Rectal smooth muscle tissue (tissue), 1 donor: ENCODE measurements at regions not wholly inside any gene's neighbourhood (a gene's known extent, or its start where the extent isn't known, plus 50 kb on each side); places are given as distances from the start of the nearest gene placed in this dataset.

Source experiments
- H3K27ac ChIP-seq: one replicate; pipeline ENCODE4 v1.7.0; 2013; ENCODE audit warnings: low read depth, low read length, inconsistent platforms
- H3K27me3 ChIP-seq: one replicate; pipeline ENCODE4 v1.7.0; 2013; ENCODE audit warnings: low read length; ENCODE audit not compliant: control insufficient read depth, insufficient read depth
- H3K36me3 ChIP-seq: one replicate; pipeline ENCODE4 v1.7.0; 2013; ENCODE audit warnings: low read length; ENCODE audit not compliant: control insufficient read depth, insufficient read depth
- H3K4me1 ChIP-seq: one replicate; pipeline ENCODE4 v1.7.0; 2013; ENCODE audit warnings: low read length; ENCODE audit not compliant: control insufficient read depth, insufficient read depth
- H3K4me3 ChIP-seq: one replicate; pipeline ENCODE4 v1.7.0; 2013; ENCODE audit warnings: low read length
- H3K9ac ChIP-seq: one replicate; pipeline ENCODE4 v1.7.0; 2013; ENCODE audit warnings: low read length

DNA sequence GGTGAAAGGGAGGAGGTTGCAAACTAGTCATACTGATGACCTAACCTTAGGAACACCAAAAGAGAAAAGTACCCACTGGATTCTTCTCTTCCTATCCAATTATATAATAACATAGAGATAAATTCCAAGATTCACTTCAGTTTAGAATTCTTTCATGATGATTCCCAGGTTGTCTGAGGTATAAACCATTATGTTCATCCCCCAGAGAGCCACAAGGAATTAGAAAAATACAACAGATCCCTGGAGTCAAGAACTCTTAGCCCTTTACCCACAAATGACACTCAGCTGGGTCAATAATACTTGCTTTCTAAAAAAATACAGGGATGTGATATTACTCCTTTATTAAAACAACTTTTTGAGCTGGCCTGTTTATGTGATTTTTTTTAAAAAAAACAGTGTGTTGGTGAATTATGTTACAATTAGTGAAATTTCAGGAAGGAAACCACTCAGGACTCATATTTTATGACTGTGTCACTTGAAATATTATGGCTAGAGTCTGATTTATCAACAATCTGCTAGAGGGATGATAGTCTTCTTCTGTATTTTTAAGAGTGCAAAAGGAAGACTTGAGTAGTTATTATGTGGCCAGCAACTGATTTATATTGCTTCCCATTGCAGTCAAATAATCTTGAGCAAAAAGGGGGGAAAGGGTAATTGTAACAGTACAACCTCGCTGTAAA is 338.2 kb downstream of the NFIB start:
- H3K9ac ChIP-seq, result no peak overlapping the region
- no peaks in the 10 kb centered on the region for H3K4me1 ChIP-seq
- no peaks in the 10 kb centered on the region for H3K36me3 ChIP-seq
- H3K27me3 ChIP-seq, result no peaks in the 10 kb centered on the region
- no peak overlapping the region for H3K4me3 ChIP-seq
- H3K27ac ChIP-seq, result no peak overlapping the region

DNA sequence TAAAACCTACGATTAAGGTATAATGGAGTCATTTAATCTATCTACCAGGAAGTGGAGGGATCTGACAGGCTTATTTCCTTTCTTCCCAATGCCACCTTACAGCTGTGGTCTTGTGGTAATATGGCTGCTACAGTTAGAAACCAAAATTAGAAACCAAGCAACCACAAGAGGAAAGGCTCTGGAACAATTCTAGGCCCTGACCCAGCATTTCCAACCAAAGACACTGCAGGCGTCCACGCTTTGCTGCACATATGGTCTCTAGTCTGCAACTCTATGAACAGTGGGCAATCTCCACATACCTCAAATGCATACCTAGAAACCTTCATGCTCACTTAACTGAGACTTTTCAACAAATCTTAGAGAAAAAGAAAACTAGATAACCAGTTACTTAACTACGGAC is 339.1 kb downstream of the NFIB start:
- Histone ChIP-seq H3K9ac (no peak overlapping the region), H3K36me3 (no peaks in the 10 kb centered on the region), H3K27me3 (no peaks in the 10 kb centered on the region), H3K4me3 (no peak overlapping the region), H3K27ac (no peak overlapping the region), H3K4me1 (no peaks in the 10 kb centered on the region)

DNA sequence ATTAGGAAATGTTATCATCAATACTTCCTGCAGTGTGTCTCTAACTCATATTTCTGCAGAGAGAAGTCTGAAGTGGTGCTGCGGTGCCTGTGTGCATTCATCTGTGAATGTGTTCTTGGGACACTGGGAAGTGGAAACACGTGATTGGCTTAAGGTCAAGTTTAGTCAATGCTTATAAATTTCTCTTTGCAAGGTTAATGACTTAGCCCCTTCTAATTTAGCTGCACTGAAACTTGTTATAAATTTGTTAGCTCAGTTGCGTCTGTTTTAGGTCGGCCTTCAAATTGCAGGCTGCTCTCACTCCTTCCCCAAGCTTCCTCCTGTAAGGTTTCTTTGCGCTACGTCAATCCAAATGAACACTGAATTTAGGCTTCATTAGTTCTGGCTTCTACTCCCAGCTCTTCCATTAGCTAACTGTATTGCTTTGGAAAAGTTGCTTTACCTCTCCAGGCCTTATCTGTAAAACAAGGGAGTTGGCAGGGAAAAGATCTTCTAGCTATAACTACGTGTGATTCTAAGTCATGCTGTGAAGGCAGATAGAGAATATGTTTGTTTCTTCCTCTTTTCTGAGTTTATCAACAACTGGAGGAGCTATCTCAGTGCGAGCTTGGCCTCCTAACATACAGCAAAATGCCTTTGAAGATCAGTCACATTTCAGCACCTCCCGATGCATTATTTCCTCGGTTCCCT is 341.8 kb downstream of the NFIB start:
- no peaks in the 10 kb centered on the region for H3K4me1 ChIP-seq
- no peak overlapping the region for H3K27ac ChIP-seq
- no peaks in the 10 kb centered on the region for H3K27me3 ChIP-seq
- no peak overlapping the region for H3K9ac ChIP-seq
- H3K4me3 ChIP-seq, result no peak overlapping the region
- H3K36me3 ChIP-seq, result no peaks in the 10 kb centered on the region

DNA sequence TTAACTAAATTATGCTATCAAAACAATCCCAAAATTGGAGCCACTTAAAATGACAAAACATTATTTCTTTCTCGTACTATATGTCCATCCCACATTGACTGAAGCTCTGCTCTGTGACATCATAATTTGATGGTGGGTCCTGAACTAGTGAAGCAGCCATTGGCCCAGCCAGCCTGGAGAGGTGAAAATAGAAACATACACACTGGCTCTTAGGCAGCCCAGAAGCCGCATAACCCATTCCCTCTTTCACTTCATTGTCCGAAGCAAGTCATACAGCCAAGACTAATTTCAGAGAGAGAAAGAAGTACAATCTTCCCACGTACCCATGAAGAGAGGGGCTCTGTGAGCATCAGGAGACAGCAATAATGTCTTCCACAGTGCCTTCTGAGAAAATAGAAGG is 342.5 kb downstream of the NFIB start:
- no peak overlapping the region for H3K27ac ChIP-seq
- no peak overlapping the region for H3K4me3 ChIP-seq
- no peak overlapping the region for H3K9ac ChIP-seq
- no peaks in the 10 kb centered on the region for H3K4me1 ChIP-seq
- no peaks in the 10 kb centered on the region for H3K27me3 ChIP-seq
- no peaks in the 10 kb centered on the region for H3K36me3 ChIP-seq

DNA sequence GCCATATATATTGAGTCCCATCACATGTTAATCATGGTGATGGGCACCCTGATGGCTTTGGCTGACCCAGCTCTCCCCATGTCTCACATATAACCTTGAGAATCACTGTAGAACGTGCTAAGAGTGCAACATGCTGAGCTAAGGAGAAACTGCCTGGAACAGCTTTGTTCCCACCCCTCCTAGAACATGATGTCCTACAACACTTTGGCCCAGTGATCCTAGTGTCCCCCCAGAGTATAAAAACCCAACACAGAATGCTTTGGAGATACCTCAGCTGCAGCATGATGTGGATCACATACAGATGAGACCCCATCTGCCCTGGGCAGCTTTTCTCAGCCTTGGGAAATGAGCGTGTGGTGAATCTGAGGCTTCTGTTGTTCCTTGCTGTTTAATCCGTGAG is 343.5 kb downstream of the NFIB start:
- Histone ChIP-seq H3K36me3 (no peaks in the 10 kb centered on the region), H3K4me1 (no peaks in the 10 kb centered on the region), H3K9ac (no peak overlapping the region), H3K4me3 (no peak overlapping the region), H3K27ac (no peak overlapping the region), H3K27me3 (no peaks in the 10 kb centered on the region)

DNA sequence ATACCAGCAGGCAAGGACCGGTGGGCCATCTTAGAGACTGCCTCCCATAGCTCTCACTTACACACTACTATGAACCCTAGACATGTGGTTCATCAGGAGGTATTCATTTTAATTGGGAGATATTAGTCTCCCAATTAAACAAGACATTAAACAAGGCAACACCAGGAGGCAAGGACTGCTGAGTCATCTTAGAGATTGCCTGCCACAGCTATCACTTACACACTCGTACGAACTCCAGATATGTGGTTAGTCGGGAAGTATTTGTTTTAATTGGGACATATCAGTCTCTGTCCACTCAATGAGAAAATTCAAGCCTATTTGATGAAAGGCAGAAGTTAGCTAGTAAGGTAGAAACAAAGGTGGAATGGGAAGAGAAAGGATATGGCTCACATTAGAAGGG is 343.9 kb downstream of the NFIB start:
- no peak overlapping the region for H3K27ac ChIP-seq
- no peaks in the 10 kb centered on the region for H3K27me3 ChIP-seq
- no peaks in the 10 kb centered on the region for H3K4me1 ChIP-seq
- no peak overlapping the region for H3K4me3 ChIP-seq
- H3K36me3 ChIP-seq, result no peaks in the 10 kb centered on the region
- no peak overlapping the region for H3K9ac ChIP-seq

DNA sequence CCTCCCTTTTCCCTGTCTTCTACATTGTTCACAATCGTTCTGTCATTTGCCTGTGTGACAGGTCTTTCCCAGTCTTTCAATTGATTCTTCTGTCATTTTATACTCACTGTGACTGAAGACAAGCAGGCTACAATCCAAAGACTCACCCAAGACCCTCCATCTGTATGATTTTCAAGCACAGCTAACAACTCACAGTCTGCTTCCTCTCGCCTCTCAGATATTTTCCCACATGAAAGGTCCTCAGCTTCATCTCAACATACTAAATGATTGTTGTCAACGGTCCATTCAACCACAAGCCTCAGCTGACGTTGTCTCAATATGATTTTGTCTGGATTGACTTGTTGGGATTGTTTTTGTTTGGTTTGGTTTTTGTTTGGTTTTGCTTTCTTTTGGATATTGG is 346.5 kb downstream of the NFIB start:
- H3K9ac ChIP-seq, result no peak overlapping the region
- H3K27me3 ChIP-seq, result no peaks in the 10 kb centered on the region
- no peak overlapping the region for H3K4me3 ChIP-seq

DNA sequence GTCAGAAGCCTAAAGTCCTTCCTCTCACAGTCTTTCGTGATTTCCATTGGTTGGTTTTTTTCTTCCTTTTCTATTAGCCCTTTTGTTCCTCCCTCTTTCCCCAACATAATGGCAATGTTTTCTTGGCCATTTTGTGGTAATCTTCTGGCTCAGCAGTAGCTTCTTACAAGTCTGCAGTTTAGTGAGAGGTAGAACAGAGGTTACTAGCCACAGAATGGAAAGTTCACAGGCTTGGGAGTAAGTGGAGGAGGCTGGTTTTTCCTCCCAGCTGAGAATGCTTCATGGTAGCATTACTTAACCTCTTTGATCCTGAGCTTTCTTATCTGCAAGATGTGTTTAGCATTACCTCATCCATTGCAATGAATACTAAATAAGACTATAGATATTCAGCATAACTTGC is 346.9 kb downstream of the NFIB start:
- H3K27ac ChIP-seq, result no peak overlapping the region
- H3K4me1 ChIP-seq, result no peaks in the 10 kb centered on the region
- H3K9ac ChIP-seq, result no peak overlapping the region
- no peak overlapping the region for H3K4me3 ChIP-seq
- no peaks in the 10 kb centered on the region for H3K36me3 ChIP-seq
- H3K27me3 ChIP-seq, result no peaks in the 10 kb centered on the region

More for the DNA sequence above, 346.5 kb downstream of the NFIB start:
- Histone ChIP-seq H3K4me1 (no peaks in the 10 kb centered on the region), H3K27ac (no peak overlapping the region), H3K36me3 (no peaks in the 10 kb centered on the region)

DNA sequence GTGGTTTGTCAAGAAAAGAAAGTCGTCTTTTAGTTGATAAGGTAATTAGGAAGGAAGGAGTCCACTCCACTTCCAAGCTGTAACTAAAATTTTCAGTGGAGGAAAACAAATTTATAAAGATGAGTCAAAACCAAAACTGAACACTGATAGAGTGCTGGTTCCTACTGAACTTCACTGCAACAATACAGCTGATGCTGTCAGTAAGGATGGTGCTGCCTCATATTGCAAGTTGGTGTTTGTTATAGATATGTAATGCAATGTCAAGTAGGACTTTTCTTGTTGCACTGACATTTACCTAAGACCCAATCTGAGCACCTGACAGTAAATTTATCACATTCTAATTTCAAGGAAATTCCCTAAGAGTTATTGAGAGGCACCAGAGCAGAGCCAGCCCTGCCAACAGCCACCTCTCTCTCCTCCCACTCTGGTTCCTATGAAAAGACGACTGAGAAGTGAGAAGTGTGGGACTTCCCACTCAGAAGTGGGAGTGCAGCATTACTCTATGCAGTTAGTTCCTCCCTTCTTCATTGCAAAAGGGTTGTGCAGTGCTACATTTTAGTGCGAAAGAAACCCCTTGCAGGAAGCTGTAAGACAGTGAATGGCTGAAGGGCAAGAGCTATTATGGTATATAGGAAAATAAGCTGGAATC is 350.8 kb downstream of the NFIB start:
- H3K4me3 ChIP-seq, result no peak overlapping the region
- H3K27ac ChIP-seq, result no peak overlapping the region
- no peak overlapping the region for H3K9ac ChIP-seq
- no peaks in the 10 kb centered on the region for H3K27me3 ChIP-seq
- no peaks in the 10 kb centered on the region for H3K4me1 ChIP-seq
- H3K36me3 ChIP-seq, result no peaks in the 10 kb centered on the region

DNA sequence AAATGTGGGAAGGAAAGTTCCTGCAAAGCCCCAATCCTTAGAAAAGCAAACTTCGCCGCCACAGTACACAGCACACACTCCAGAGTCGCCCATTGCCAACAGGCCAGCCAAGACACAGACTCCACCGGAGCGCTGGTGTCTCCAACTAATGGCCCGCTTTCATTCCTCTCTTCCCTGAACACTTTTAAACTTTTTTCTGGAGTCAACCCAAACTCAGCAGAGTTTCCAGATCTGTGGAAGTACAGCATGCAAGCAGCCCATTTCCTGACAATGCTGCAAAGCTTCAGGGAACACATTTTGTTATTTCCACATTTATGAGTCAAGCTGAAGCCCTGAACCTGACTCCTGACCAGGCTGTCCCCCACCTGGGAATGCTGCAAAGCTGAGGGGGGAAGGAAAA is 351.9 kb downstream of the NFIB start:
- no peak overlapping the region for H3K27ac ChIP-seq
- no peaks in the 10 kb centered on the region for H3K4me1 ChIP-seq
- H3K9ac ChIP-seq, result no peak overlapping the region

DNA sequence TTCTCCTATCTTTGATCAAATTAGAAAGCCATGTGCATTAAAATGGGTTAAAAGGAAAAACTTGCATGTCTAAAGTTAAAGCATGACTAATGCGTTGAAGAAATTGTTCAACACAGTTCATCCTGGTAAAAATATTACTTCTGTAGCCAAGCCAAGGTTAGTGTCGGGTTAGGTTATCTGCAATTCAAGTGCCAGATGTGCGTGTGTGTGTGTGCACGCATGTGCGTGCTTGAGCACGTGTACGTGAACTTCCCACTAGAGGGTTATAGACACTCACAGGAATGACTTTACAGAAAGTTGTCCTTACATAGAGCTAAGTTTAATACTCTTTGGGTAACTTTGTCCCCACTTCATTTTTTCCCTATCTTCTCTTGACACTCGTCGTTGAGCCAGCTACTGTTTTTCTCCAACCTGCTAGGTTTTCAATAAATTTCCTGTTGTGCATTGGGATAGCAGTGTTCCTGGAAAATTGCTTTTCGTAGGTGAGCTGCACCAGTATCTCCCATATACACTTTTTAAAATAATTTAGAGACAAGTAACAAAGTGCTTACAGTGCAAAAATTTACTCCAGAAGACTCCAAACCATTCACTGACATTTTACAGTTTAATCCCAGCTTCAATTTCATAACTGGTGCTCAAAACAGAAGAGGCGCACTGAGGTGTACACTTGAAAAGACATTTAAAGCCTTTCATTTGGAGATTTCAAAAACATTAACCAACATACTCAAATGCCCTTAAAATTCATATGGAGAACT is 353.8 kb downstream of the NFIB start:
- Histone ChIP-seq H3K4me1 (no peaks in the 10 kb centered on the region), H3K27ac (no peak overlapping the region), H3K27me3 (no peaks in the 10 kb centered on the region), H3K4me3 (no peak overlapping the region), H3K9ac (no peak overlapping the region), H3K36me3 (no peaks in the 10 kb centered on the region)

More for the DNA sequence above, 351.9 kb downstream of the NFIB start:
- H3K4me3 ChIP-seq, result no peak overlapping the region
- no peaks in the 10 kb centered on the region for H3K36me3 ChIP-seq
- H3K27me3 ChIP-seq, result no peaks in the 10 kb centered on the region

DNA sequence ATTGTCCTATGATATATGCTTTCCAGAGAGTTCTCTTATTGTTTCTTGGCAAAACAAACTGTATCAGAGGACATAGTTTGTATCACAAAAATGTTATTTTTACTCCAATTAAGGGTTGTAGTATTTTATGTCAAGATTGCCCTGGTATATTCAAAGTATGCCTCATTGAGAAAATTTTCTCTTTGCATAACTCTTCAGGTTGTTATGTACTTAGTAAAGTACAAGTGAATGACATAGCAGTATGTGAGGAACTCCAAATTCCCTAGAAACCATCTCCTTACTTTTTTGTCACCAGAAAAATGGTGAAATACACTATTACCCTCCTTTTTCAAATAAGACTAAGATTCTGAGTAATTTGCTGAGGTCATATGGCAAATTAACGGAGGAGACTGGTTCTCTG is 355.3 kb downstream of the NFIB start:
- Histone ChIP-seq H3K4me1 (no peaks in the 10 kb centered on the region), H3K27ac (no peak overlapping the region), H3K4me3 (no peak overlapping the region)

More for the DNA sequence above, 355.3 kb downstream of the NFIB start:
- H3K9ac ChIP-seq, result no peak overlapping the region
- no peaks in the 10 kb centered on the region for H3K27me3 ChIP-seq
- H3K36me3 ChIP-seq, result no peaks in the 10 kb centered on the region
